GM18505 (cell line): ENCODE measurements at regions not wholly inside any gene's neighbourhood (a gene's known extent, or its start where the extent isn't known, plus 50 kb on each side); places are given as distances from the start of the nearest gene placed in this dataset.

Source experiments
- ATAC-seq: cut with Tn5 transposase; IDR thresholded peaks from one replicate; pipeline ENCODE4 v1.9.1; 2021; ENCODE audit not compliant: unreplicated experiment
- POLR2A ChIP-seq: IDR thresholded peaks from 4 replicates; pipeline ENCODE4 v1.6.1; 2011; ENCODE audit warnings: borderline replicate concordance; ENCODE audit not compliant: insufficient read depth, insufficient read length; ENCODE audit errors: extremely low read depth

GRCh38 chr3:107428051-107428858 is 51.0 kb downstream of the CCDC54 start:
- no peak for ATAC-seq
- no peak for TF ChIP-seq POLR2A

GRCh38 chr3:107429320-107430181 is 52.3 kb downstream of the CCDC54 start:
- TF ChIP-seq POLR2A, result no peak
- peak; percentile 55 for ATAC-seq

DNA sequence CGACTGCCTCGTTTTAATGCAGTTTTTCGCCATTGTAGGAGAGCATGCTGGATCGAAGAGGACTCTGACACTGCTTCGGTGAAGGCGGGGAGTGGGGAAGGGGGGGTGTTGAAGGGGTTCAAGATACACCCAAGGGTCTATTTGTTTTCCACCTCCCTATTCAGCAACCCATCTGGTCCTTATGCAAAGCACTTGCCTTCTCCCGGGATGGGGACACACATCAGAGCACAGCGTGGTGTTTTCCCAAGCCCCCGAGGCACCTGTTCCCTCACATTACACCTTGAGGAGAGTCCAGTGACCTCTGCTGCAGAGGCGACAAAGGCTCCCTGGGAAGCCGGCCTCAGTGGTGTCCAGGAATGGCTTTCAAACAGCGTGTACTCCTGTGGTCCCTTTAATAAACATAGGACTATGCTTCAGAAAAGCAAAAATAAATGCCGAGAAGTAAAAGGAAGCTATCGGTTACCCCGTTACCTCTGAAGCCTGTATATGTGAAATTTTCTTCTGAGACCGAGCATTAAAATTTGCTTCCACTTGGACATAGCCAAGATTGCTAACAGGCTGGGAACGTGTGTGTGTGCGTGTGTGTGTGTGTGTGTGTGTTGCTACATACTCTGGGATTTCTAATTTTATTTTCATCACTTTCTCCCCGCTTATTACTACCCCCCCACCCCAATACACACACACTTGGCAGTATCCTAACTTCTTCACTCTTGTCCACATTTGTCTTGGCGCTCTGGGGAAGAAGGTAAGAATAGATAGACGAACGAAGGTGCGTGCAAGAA is 53.2 kb downstream of the CCDC54 start:
- TF ChIP-seq POLR2A, result no peak
- ATAC-seq, result no peak

GRCh38 chr3:107430996-107431245 is 53.7 kb downstream of the CCDC54 start:
- peak; percentile 24 for ATAC-seq
- no peak for TF ChIP-seq POLR2A

DNA sequence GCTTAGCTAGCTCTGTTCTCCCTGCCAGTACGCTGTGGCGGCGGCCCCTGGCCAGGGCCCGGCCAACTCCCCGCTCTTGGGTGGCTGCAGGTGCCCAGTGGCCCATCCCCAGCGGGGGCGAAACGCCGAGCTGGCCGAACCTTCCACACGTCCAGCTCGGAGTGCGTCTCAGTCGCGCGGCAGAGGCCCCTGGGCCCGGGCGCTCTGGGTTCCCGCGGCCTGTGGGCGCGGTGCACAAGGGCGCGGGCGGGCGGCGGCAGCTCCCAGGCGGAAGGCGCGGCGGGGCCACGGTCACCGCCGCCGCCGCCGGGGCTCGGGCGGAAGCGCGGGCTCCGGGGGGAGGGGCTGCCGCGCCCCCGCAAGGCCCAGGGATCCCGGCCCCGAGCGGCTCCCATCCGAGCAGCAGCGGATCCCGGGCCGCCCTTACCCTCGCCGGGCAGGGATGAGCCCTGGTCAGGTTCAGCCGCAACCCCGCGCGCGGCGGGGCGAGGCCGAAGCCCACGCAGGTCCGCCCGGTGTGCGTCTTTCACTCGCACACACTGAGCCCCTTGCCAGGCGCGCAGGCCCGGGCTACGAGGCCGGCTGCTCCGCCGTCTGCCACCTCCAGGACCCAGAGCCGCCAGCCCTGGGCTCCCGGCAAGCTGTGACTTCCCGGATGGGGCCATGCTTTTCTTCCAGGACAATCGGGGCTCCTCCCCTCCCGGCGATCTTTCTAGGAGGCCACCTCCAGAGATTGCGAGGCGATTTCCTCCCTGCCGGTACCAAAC is 54.2 kb downstream of the CCDC54 start:
- peak; percentile 63 for ATAC-seq
- no peak for TF ChIP-seq POLR2A

DNA sequence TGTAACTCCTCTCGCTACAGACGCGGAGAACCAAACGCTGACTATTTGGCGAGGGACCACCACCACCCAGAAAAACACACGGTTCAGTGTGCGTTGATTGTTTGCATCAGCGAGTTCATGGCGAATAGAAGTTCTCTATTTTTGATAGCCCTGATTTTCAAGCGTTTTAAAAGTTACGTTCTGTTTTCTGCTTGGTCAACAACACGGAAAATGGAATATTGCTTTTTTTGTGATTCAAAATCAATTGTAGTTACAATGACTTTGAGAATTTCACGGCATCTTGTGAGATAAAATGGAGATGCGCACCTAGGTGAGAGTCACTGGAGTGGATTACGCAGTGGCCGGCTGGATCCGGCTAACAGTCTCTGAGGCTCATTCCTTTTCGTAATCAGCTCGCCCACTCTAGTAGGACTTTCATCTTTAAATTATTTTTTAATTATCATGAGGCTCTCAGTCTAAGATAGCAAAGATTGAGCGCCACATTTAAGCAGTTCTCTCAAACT is 54.8 kb downstream of the CCDC54 start:
- no peak for TF ChIP-seq POLR2A
- no peak for ATAC-seq

DNA sequence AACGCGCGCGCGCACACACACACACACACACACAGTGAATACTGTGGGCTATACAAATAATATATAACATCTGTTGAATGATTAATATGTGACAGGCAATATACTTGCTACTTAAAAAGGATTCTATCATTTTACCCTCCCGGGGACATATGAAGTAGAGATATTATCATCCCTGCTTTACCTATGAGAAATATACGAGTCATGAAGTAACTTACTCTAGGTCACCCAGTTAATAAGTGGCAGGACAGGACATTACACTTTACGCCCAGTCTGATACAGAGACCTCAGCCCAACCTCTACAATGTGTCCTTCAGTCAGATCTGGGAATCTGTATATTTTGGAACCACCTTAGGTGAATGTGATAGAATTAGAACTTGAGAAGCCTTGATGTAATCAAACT is 55.4 kb downstream of the CCDC54 start:
- ATAC-seq, result no peak
- TF ChIP-seq POLR2A, result no peak

DNA sequence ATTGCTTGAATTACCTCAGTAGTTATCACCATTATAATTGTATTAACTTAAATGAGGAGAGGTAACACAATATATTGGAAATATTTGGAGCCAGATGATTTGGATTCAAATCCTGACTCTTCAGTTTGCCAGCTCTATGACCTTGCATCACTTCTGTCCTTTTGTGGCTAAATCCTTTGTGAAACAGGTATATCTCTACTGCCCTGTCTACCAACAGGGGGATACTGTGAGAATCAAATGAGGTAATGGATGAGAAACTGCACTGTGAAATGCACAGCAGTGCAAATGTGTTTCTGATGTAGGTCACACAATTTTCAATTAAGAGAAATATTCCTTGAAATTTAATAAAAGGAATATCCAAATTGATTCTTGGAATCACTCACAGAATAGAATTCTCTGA is 58.8 kb downstream of the CCDC54 start:
- ATAC-seq, result no peak
- TF ChIP-seq POLR2A, result no peak

GRCh38 chr3:107438671-107439070 is 61.4 kb downstream of the CCDC54 start:
- ATAC-seq, result no peak
- no peak for TF ChIP-seq POLR2A

- ATAC-seq, result no peak
- no peak for TF ChIP-seq POLR2A
These were observed 64.4 kb downstream of the CCDC54 start for GRCh38 chr3:107441617-107442016.

DNA sequence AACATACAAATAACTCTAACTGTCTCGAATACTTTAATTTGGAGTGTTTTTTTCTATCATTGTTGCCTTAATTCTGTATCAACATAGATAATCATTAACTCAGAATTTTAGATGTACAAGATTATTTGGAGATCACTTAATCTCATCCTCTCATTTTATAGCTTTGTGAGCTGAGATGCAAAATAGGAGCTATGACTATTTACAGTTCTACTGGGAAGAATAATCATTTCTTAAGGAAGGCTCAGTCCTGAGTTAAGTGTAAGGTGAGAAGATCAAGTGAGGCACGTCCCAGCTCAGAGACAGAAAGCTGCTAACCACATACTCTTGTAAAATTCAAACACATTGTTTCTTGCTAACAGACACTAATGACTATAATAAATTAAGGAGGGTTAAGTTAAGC is 66.2 kb downstream of the CCDC54 start:
- TF ChIP-seq POLR2A, result no peak
- no peak for ATAC-seq

GRCh38 chr3:107446706-107447105 is 69.5 kb downstream of the CCDC54 start:
- TF ChIP-seq POLR2A, result no peak
- peak; percentile 70 for ATAC-seq
